DND-41 (cell line): ENCODE measurements at regions not wholly inside any gene's neighbourhood (a gene's known extent, or its start where the extent isn't known, plus 50 kb on each side); places are given as distances from the start of the nearest gene placed in this dataset.

Experiments used
- EZH2 ChIP-seq: IDR thresholded peaks from 3 replicates; pipeline ENCODE4 v1.6.1; 2012; ENCODE audit warnings: borderline replicate concordance, low read depth, mild to moderate bottlenecking, moderate library complexity, low read length, inconsistent platforms; ENCODE audit not compliant: severe bottlenecking
- TF ChIP-seq, protein P1 (sequence below): IDR thresholded peaks from 2 replicates; pipeline ENCODE4 v1.5.1; 2012; ENCODE audit warnings: borderline replicate concordance, low read length, moderate library complexity, mild to moderate bottlenecking; ENCODE audit not compliant: poor library complexity, severe bottlenecking; ENCODE audit errors: extremely low read depth

GRCh38 chr3:162665684-162666391, 1169.2 kb downstream of the OTOL1 start:
- TF ChIP-seq, protein P1, sequence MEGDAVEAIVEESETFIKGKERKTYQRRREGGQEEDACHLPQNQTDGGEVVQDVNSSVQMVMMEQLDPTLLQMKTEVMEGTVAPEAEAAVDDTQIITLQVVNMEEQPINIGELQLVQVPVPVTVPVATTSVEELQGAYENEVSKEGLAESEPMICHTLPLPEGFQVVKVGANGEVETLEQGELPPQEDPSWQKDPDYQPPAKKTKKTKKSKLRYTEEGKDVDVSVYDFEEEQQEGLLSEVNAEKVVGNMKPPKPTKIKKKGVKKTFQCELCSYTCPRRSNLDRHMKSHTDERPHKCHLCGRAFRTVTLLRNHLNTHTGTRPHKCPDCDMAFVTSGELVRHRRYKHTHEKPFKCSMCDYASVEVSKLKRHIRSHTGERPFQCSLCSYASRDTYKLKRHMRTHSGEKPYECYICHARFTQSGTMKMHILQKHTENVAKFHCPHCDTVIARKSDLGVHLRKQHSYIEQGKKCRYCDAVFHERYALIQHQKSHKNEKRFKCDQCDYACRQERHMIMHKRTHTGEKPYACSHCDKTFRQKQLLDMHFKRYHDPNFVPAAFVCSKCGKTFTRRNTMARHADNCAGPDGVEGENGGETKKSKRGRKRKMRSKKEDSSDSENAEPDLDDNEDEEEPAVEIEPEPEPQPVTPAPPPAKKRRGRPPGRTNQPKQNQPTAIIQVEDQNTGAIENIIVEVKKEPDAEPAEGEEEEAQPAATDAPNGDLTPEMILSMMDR = no peak
- TF ChIP-seq EZH2 = no peak
